ENCODE measurements at regions not wholly inside any gene's neighbourhood (a gene's known extent, or its start where the extent isn't known, plus 50 kb on each side); places are given as distances from the start of the nearest gene placed in this dataset.

- H3K27ac ChIP-seq: no peak overlapping the region
- TF ChIP-seq ZFX (IDR thresholded peaks at IDR 0.05; ENCODE audit: borderline replicate concordance) (no peak), CTCF (IDR thresholded peaks at IDR 0.05) (no peak)
These were observed 686.6 kb upstream of the GJE1 start for GRCh38 chr6:141445928-141446628.

DNA sequence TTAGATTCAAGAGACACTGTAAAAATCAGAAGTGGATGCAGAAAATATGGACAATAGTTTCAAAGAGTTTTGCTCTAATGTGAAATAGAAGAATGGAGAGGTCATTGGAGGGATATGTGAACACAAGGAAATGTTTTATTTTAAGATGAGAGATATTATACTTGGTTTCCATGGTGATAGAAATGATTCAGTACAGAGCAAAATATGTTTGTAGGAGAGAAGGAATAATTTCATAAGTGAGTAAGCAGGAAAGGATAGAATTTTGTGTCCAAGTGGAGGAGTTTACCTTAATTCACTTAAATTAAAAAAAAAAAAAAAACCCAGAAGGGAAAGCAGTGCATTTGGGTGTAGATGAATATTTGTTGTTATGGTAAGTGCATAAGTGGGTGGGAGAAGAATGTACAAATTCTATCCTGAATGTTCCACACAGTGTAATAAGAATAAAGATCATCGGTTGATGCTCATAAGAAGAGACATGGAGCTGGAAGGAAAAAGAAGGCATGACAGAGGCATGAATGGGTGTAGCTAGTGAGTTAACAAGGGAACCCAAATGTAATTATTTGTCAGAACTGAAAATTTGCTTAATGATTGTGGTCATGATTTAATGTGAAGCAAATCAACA, 688.9 kb upstream of the GJE1 start:
- TF ChIP-seq CTCF (IDR thresholded peaks at IDR 0.05) (no peak), ZFX (IDR thresholded peaks at IDR 0.05; ENCODE audit: borderline replicate concordance) (no peak)
- no peak overlapping the region for H3K27ac ChIP-seq

GRCh38 chr6:141443032-141443431, 689.7 kb upstream of the GJE1 start:
- TF ChIP-seq ZFX (IDR thresholded peaks at IDR 0.05; ENCODE audit: borderline replicate concordance) (no peak), CTCF (IDR thresholded peaks at IDR 0.05) (no peak)

GRCh38 chr6:141439513-141439912, 693.2 kb upstream of the GJE1 start:
- no peak for TF ChIP-seq ZFX (IDR thresholded peaks at IDR 0.05; ENCODE audit: borderline replicate concordance)
- no peak for TF ChIP-seq CTCF (IDR thresholded peaks at IDR 0.05)
- H3K27ac ChIP-seq: no peak overlapping the region

More at GRCh38 chr6:141443032-141443431, 689.7 kb upstream of the GJE1 start:
- no peak overlapping the region for H3K27ac ChIP-seq

GRCh38 chr6:141437685-141438084, 695.0 kb upstream of the GJE1 start:
- TF ChIP-seq CTCF (IDR thresholded peaks at IDR 0.05) (no peak), ZFX (IDR thresholded peaks at IDR 0.05; ENCODE audit: borderline replicate concordance) (no peak)
- no peak overlapping the region for H3K27ac ChIP-seq

GRCh38 chr6:141437011-141437410, 695.7 kb upstream of the GJE1 start:
- no peak overlapping the region for H3K27ac ChIP-seq
- no peak for TF ChIP-seq ZFX (IDR thresholded peaks at IDR 0.05; ENCODE audit: borderline replicate concordance)

DNA sequence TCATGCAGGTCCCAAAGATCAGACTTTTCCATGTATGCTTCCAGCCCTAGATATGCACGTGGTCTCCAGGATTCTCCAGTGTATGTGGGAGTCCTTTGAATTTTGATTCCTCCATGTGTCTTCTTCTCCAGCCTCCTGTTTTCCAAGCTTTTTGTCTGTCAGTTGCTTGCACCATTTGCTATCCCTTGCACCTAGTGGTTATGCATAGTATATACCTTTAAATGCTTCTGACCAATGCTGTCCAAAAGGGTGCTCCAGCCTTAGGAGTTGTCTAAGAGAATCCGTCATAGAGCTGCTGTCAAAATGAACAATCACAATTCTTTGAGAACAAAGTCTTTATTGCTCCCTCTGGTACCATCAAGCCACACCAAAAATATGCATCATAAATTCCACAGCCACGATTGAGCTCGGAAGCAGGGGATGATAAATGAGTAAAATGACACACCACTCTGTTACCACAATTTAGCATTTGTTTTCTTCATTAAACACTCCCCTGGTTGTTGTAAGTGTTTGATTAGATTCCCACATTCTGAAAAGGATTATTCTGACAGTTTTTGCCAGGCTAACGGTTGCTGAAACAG, 706.2 kb upstream of the GJE1 start:
- TF ChIP-seq ZFX (IDR thresholded peaks at IDR 0.05; ENCODE audit: borderline replicate concordance): no peak
- no peak for TF ChIP-seq CTCF (IDR thresholded peaks at IDR 0.05)
- H3K27ac ChIP-seq: no peak overlapping the region
